Fibroblast of mammary gland (primary cell): ENCODE measurements at regions not wholly inside any gene's neighbourhood (a gene's known extent, or its start where the extent isn't known, plus 50 kb on each side); places are given as distances from the start of the nearest gene placed in this dataset.
"Not testable (repeated sequence)": the region's sequence is repeated elsewhere in the genome, so short reads cannot be mapped to it uniquely, and the experiment has no call there.

ENCODE experiments used
- DNase-seq: peaks from one replicate; pipeline ENCODE4 v3.0.0-alpha.2; 2010; ENCODE audit warnings: low read depth
- H3K4me3 ChIP-seq: 2 replicates; pipeline ENCODE4 v1.5.1; 2011; ENCODE audit warnings: low read depth, mild to moderate bottlenecking, low read length, moderate library complexity; ENCODE audit not compliant: control insufficient read depth
- CTCF ChIP-seq: conservative IDR thresholded peaks from 2 replicates; pipeline ENCODE4 v1.5.1; 2011; ENCODE audit warnings: low read depth, low read length, inconsistent platforms; ENCODE audit not compliant: control insufficient read depth, insufficient read depth

- H3K4me3 ChIP-seq = no peak overlapping the region
- no peak for TF ChIP-seq CTCF
Observed at GRCh38 chr9:89685698-89686097, 80.9 kb downstream of the GADD45G start.

GRCh38 chr9:89686126-89686525 lies 81.3 kb downstream of the GADD45G start:
- no peak overlapping the region for H3K4me3 ChIP-seq
- TF ChIP-seq CTCF = no peak
- DNase-seq = no peak

More at GRCh38 chr9:89685698-89686097, 80.9 kb downstream of the GADD45G start:
- DNase-seq = no peak

GRCh38 chr9:89686621-89687020 lies 81.8 kb downstream of the GADD45G start:
- TF ChIP-seq CTCF = no peak
- DNase-seq = no peak
- H3K4me3 ChIP-seq = no peak overlapping the region

- no peak for TF ChIP-seq CTCF
- DNase-seq = no peak
- no peak overlapping the region for H3K4me3 ChIP-seq
Observed at GRCh38 chr9:89687188-89687587, 82.4 kb downstream of the GADD45G start.

- no peak for TF ChIP-seq CTCF
Observed at GRCh38 chr9:89687848-89688247, 83.0 kb downstream of the GADD45G start.

GRCh38 chr9:89689321-89689720 lies 84.5 kb downstream of the GADD45G start:
- DNase-seq, H3K4me3 ChIP-seq: not testable (repeated sequence)

More at GRCh38 chr9:89687848-89688247, 83.0 kb downstream of the GADD45G start:
- no peak overlapping the region for H3K4me3 ChIP-seq
- DNase-seq = no peak

- no peak overlapping the region for H3K4me3 ChIP-seq
- no peak for DNase-seq
- TF ChIP-seq CTCF = no peak
Observed at GRCh38 chr9:89690334-89690912, 85.6 kb downstream of the GADD45G start.
